Hematopoietic multipotent progenitor cell treated with erythropoietin and hydrocortisone succinate and interleukin-3 and kit ligand, for 6 days (in vitro differentiated cells): ENCODE measurements at regions not wholly inside any gene's neighbourhood (a gene's known extent, or its start where the extent isn't known, plus 50 kb on each side); places are given as distances from the start of the nearest gene placed in this dataset.
"Not testable (repeated sequence)": the region's sequence is repeated elsewhere in the genome, so short reads cannot be mapped to it uniquely, and the experiment has no call there.

Source experiments
- DNase-seq: peaks from one replicate; pipeline ENCODE4 v3.0.0-alpha.2; 2015

DNA sequence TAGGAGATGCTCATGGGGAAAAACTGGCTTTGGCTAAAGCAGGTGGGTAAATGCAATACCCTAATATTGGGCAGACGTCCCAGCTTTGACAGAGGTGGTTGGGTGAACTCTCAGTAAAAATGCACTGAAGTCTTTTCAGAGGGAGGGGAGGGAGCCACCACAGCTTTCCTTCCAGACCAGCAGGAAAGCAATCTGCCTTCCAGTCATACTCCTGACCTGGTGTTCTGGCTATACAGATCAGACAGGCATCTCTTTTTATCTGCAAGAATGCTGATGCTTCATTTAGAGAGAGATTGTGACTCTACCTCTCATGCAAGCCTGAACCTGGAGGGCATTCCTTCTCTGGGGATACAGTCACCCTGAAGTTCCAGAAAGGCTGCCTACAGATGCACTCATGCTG is 52.6 kb upstream of the ICA1 start:
- no peak for DNase-seq

DNA sequence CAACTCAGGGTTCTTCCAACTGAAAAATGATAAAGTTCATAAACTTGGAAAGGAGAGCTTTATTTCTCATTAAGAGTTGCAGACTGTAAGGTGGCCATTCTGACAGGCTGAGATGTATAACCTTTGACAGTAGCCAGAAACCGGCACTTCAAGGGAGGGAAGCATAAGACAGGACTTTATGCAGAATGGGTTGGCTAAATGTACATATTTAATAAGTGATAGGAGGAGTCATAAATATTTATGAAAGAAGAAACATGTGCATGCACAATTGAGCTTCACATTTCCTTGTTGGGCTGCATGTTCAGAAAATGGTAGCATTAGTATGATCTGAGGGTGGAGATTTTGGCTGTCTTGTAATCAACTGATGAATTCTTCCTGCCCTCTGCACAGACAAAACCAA is 57.1 kb upstream of the ICA1 start:
- no peak for DNase-seq

DNA sequence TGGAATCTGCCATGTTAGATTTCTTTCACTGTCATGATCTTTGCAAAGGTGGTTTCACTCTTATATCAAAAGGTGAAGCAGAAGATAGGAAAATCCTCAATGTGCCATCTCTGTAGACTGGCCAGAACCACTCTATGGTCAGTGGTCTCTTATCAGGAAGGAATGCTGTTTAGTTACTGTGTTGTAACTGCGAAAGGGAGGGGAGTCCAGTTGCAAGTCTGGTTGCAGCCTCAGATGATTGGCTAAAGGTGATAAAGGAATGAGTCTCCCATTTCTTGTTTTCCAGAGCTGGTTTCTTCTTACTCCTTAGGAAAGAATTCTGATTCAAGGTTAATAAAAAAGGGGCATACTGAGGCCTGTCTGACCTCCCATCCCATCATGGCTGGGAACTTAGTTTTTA is 58.2 kb upstream of the ICA1 start:
- DNase-seq, result no peak

DNA sequence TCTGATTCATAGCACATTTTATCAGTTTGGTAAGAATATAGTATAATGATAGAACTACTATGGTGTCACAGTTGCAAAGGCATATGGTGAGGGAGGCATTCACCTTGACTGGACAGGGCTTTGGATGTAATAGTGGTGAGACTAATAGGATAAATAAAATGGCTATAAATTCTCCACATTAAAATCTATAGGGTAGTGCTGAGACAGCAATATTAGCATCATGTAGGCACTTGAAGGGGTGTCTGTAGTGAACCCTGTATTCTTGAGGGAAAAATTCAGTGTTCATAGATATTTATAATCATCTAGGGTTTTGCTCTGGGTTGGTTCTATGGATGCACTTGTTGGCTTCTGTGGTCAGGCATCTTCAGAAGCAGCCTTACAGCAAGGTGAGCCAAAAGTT is 59.3 kb upstream of the ICA1 start:
- no peak for DNase-seq

DNA sequence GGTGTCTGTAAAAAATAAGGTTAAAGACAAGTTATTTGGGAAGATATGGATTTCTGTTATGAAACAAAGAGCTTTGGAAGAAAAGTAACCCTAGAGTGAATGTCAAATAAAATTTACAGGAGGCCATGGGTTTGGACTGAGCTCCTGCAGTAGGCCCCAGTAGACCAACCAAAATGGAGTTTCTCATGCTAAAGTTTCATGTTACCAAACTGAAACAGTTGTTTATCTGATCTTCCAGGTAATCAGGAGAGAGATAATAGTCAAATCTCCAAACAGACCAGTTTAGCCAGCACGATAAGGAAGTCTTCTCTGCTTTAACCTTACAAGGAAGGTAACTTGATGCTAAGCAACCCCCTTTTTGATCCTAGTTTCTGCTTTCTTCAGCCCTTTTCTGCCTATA is 60.7 kb upstream of the ICA1 start:
- DNase-seq, result no peak

DNA sequence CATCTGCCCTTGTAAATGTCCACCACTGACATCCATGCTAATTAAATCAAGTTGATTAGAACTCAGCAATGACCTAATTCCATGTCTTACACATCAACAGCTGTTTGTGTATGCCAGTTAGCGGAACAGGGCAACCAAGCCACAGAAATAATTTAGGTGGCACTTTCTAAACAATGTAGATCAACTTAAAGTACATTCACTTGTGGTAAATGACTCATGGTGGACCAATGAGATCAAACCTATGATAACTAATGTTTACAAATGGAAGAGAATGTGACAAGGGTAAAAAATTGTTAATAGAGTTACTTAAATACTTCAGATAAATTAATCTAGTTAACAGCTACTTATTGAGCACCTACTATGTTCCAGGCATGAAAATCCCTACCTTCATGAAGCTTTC is 63.1 kb upstream of the ICA1 start:
- DNase-seq, result no peak

DNA sequence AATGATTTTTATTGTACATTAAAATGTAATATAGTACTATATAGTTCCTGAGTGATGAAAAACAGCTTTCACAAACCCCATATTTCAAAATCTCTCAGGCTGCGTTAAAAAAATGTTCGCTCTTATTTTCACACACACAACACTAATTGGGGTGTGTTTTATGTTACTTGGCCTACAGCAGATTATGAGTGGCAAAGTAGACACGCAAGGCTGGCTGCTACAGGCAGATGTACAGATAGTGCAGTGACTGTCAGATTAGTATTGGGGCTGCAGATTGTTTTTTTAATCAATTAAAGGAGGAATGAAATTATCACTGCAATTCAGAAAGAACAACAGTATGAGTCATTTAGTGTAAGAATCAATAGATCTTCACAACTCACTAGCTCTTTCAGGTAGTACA is 65.2 kb upstream of the ICA1 start:
- DNase-seq, result no peak

DNA sequence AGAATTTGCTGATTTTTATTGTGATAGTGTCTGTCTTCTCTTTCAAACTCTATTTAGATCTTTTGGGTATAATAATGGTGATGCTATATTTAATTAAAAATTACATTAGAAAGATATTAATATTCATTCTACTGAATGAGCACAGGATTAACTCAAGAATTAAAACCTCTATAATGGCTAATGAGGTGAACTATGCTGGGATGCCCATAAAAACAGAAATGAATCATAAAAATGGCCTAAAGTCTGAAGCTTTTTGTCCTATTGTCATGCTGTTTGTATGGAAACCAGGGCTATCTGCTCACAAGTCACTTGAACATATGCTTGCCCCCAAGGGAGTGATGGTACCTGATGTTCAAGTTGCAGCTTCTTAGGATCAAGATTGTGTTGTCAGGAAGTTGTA is 76.2 kb upstream of the ICA1 start:
- no peak for DNase-seq

DNA sequence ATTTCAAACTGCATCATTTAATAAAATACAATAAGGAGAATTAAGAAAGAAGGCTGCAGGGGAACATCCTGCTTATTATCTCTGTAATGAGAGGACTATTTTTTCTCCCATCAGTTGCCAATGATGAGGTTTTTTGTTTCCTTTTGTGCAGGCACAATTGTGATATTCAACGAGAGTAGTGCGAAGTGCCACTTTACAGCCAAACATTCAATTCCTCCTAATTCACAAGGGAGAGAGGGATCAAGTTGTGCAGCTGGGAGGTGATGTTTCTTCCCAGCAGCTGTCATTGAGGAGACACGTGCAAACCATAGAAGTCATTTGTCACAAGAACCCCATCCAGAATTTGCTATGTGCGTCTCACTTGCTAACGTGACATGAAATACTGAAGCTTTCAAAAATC is 81.6 kb upstream of the ICA1 start:
- DNase-seq, result no peak

DNA sequence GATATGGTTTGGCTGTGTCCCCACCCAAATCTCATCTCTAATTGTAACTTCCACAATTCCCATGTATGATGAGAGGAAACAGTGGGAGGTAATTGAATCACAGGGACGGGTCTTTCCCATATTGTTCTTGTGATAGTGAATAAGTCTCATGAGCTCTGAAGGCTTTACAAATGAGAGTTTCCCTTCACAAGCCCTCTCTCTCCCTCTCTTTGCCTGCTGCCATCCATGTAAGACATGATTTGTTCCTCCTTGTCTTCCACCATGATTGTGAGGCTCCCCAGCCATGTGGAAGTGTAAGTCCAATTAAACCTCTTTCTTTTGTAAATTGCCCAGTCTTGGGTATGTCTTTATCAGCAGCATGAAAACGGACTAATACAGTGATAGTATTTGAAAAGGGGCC is 85.4 kb upstream of the ICA1 start:
- not testable (repeated sequence) for DNase-seq

DNA sequence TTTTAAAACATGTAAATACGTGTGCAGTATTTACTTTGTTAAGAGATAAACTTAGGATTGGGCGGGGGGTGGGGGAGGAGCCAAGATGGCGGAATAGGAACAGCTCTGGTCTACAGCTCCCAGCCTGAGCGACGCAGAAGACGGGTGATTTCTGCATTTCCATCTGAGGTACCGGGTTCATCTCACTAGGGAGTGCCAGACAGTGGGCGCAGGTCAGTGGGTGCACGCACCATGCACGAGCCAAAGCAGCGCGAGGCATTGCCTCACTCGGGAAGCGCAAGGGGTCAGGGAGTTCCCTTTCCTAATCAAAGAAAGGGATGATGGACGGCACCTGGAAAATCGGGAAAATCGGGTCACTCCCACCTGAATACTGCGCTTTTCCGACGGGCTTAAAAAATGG is 81.8 kb upstream of the NXPH1 start:
- DNase-seq, result not testable (repeated sequence)

DNA sequence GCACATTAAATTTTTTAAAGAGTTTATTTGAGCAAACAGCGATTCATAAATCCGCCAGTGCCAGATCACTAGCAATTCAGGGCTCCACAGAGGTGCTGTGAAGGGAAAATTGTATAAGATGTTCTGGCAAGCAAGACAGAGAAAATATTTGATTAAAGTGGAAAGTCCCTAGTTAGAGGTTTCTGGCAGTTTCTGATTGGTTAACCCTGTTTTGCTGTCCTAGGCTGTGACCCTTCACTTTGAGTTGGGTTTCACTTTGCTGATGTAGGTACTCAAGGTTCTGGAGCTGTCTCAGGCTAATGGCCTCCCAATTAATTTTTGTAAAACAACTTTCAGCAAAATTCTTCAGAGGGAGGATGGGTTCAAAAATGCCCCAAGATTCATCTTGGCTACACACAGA is 79.4 kb upstream of the NXPH1 start:
- no peak for DNase-seq

DNA sequence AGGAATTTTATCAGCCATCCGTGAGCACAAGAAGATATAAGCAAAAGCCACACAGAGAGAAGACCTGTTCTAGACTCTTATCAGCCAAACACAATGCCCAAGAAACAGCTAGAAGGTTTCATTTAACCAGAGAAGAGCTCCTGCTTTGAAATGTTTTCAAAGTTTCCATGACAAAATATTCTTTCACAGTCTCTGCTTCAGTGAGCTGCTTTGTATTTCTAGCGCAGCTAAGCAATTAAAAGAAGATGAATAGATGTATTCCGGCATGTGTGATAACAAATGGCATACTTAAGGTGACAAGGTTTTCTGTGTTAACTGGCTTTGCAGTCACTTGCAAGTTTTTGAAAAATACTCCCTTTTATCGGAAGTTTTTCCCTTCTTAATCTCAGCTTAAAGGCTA is 78.9 kb upstream of the NXPH1 start:
- no peak for DNase-seq

DNA sequence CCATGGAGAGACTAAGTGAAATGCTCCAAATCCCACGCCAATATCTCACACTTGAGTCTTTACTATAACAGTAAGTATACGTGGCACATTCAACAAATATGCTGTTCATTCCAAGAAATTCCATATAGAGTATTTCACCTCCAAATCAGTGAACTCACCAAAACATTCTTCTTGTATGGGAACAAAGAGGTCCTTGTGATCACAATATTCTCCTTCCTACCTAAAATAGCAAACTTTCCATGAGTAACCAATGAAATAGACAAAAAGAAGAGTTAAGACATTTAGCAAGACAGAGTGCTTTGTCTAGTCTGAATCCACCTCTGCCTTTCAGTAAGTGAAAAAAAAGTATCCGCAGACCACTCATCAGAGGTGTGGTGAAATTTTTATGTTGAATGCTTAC is 77.3 kb upstream of the NXPH1 start:
- DNase-seq, result no peak

DNA sequence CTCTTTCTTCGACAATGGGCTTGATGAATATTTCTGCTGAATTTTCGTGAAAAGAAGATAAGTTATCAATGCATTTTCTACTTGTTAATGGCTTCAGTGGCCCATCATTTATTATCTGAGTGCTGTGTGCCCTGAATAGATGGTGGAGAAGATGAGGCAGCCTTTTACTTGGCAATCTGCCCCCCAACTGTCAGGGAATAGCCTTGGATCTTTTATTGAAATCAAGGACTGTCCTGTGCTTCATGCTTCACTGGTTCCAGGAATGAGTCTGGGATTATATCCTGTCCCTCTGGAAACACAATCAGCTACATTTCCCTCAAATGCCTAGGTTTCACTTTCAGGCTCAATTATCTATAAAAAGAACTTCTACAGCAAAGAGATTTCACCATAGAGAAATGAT is 75.9 kb upstream of the NXPH1 start:
- DNase-seq, result no peak

DNA sequence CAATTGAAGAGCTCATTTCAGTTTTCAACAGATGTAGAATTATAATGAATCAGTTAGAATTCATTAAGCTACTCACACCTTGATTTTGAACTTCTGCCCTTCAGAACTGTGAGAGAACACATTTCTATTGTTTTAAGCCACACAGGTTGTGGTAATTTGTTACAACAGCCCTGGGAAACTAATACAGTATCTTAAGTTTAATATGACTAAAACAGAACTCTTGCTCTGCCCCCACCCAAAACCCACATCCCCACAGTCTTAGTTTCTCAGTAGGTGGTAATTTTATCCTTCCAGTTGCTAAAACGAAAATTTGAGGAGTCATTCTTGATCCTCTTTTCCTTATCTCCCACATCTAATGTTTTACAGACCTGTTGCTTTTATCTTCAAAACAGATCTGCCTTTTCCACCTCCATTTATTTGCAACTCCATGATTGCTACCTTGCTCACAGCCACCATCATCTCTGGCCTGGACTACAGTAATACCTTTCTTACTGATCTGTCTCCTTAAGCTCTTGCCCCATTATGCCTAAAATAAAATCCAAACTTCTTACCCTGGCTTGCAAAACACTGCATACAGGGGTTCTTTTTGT is 72.8 kb upstream of the NXPH1 start:
- DNase-seq, result no peak

DNA sequence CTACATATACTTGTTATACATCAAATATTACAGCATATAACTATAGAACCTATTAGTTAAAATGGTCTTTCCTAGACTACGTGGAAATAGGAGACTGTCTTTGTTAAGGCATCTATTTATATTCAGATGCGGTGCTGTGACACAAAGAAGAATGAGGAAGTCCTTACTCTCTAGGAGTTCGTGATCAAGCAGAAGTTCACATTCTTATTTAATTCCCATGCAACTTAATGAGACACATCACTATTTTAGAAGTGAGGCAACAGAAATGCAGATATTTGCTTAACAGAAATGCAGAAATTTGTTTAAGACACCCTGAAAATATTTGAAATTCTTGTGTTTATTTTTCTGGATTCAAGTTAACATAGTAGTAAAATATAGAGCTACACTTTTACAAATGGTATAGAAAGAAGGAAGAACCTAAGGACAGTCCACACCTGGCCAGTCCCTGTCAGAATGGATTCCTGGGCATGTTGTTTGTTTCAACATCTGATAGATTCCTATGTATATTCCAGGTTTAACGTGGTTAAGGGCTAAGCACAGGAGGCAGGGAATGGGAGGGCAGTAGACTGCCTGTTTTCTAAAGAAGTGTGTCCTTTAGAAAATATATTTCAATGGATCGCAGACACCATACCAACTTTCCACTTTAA is 70.6 kb upstream of the NXPH1 start:
- DNase-seq, result no peak

DNA sequence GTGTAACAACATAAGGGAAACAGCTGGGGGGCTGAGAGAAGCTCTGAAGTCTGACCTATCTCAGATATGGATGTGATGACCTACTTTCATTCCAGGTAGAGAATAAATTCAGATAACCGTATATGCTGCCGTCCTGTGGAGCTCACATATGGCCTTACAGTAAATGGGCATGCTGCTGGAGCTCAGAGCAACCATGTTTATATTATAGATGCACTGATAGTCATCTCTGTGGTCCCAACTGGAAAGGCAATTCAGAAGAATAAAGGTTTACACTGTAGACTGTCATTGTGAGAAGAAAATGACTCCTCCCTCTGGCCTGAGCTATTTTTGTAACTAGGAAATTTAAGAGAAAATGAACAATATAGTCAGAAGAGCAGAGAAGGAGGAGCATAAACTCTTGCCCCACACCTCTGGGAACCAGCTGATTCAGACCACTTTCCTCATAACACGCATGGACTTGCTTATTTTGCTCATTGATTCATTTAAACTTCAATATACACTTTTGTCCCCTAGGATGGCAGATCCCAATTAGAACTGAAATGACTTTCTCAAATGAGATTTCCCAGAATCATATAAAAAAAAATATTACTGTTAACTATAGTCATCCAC is 69.9 kb upstream of the NXPH1 start:
- DNase-seq, result no peak

DNA sequence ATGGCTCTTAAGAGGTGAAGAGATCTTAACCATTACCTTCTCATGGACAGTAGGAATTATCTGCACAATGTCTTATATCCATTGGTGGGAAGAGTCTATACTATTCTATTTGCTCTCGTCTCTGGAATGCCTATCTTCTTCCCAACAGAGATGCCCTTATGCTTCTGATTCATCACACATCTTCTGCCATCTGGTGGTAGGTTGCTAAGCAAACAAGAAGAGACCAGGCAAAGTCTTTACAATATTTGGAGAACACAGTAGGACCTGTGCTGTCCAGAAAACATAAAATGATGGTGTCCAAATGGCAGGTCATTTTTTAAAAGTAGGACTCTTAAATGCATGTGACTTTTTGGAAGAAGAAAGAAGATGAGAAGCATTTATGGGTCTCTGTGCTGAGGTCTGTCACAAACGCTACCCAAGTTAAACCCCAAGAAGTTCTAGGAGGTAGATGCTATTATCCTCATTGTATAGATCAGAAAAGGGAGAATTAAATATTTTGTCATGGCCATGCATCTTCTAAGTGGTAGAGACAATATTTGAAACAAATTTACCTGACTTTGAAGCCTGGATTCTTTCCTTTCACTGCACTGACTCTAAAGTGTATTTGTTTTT is 67.8 kb upstream of the NXPH1 start:
- peak; percentile 43 for DNase-seq

DNA sequence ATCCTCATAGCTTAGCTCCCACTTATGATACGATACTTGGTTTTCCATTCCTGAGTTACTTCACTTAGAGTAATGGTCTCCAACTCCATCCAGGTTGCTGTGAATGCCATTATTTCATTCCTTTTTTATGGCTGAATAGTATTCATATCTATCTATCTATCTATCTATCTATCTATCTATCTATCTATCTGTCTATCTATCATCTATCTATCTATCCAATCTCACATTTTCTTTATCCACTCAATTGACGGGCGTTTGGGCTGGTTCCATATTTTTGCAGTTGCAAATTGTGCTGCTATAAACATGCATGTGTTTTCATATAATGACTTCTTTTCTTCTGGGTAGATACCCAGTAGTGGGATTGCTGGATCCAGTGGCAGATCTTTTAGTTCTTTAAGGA is 65.4 kb upstream of the NXPH1 start:
- DNase-seq, result not testable (repeated sequence)

DNA sequence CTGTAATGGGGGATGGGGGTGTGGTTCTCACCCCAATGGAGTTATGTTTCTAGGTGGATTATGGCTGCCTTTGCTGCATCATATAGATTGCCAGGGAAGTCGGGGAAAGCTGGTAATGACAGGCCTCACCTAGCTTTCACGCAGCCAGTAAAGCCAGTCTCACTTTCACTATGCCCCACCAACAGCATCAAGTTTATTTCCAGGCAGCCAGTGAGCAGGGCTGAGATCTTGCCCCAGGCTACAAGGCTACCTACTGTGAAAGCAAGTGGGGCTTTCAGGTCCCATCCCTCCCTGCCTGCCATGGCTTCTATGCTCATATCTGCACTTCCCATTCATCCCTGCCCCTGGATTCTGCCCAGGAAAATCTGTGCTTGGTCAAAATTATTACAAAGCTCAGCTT is 61.7 kb upstream of the NXPH1 start:
- DNase-seq, result no peak

DNA sequence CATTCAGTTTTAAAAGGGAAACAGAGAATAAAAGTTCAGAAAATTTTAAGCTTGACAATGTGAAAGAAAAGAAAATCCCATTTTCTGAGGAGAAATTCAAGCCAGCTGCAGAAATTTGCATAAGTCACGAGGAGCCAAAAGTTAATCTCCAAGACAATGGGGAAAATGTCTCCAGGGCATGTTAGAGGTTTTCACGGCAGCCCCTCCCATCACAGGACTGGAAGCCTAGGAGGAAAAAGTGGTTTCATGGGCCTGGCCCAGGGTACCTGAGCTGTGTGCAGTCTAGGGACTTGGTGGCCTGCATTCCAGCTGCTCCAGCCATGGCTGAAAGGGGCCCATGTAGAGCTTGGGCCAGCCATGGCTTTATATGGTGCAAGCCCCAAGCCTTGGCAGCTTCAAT is 59.6 kb upstream of the NXPH1 start:
- DNase-seq, result no peak

DNA sequence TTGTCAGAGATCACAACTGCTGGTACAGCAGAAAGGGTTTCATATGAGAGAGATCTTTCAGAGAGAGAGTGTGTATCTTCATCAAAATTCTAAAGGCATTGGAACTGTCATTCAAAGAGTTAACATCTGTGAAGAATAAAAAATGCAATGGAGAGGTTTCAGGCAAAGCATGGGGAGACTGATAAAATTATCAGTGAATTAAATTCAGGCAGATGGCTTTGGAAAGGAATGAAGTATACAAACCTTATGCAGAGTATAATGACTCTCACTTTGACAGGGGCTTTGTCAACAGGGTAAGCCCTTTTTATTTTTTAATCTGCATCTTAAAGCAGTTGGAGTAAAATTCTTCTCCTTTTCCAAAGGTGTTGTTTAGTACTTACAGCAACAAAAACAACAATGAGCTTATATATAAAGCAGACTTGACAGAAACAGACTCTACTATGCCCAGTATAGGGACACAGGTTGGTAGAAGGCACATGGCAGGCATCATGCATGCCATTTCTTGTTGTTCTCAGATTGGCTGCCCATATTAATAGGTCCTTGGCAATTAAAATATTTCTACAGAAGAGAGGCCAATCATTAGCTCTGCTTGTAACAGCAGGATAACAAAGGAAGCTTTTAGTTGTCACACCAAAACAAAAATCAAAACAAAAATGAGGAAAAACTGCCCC is 54.9 kb upstream of the NXPH1 start:
- DNase-seq, result no peak

DNA sequence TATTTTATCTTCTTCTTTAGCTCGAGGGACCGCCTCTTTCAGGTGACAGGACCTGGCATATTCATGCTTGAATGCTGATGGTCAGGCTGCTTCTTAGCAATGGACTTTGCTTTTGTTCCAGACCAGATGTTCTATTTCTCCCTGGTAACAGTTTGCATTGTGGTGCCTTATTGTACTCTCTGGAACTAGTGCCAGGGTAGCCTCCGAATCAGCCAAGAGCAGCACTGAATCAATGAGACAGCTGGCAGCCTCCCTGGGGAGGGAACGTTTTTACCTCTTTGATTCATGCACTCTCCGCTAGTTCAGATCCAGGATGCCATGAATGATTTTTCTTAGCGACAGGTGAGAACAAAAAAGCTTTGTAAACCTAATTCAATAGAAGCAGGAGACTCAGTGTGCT is 54.1 kb upstream of the NXPH1 start:
- DNase-seq, result no peak
